LNCaP clone FGC (cell line): ENCODE measurements at regions not wholly inside any gene's neighbourhood (a gene's known extent, or its start where the extent isn't known, plus 50 kb on each side); places are given as distances from the start of the nearest gene placed in this dataset.

Experiments used
- DNase-seq: peaks from one replicate; pipeline ENCODE4 v3.0.0-alpha.2; 2011; ENCODE audit warnings: low read depth
- H3K4me3 ChIP-seq: 2 replicates; pipeline ENCODE4 v1.5.1; 2011; ENCODE audit warnings: mild to moderate bottlenecking, low read depth, low read length, control low read depth
- TF ChIP-seq, protein P1 (sequence below): IDR thresholded peaks from 2 replicates; pipeline ENCODE4 v1.5.1; 2012; ENCODE audit warnings: mild to moderate bottlenecking; ENCODE audit not compliant: control insufficient read depth, insufficient read depth; ENCODE audit errors: extremely low read depth

DNA sequence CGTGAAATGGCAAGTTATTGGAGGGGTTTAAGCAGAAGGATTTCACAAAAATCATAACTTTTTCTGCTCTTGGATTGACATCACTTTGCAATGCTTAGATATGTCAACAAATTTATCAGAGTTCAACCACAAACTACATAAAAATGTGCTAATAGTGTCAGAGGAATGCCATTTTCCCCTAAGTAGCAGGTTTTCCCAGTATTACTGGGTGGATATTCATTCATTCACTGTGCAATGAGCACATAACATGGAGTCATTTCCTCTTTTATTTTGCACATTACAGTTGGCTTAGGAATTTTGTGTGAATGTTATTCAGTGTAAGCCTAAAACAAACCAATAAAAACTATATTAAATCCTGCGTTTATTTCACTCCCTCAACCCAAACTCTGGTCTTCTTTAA lies 537.3 kb upstream of the MCTP2 start:
- DNase-seq = no peak
- TF ChIP-seq, protein P1, sequence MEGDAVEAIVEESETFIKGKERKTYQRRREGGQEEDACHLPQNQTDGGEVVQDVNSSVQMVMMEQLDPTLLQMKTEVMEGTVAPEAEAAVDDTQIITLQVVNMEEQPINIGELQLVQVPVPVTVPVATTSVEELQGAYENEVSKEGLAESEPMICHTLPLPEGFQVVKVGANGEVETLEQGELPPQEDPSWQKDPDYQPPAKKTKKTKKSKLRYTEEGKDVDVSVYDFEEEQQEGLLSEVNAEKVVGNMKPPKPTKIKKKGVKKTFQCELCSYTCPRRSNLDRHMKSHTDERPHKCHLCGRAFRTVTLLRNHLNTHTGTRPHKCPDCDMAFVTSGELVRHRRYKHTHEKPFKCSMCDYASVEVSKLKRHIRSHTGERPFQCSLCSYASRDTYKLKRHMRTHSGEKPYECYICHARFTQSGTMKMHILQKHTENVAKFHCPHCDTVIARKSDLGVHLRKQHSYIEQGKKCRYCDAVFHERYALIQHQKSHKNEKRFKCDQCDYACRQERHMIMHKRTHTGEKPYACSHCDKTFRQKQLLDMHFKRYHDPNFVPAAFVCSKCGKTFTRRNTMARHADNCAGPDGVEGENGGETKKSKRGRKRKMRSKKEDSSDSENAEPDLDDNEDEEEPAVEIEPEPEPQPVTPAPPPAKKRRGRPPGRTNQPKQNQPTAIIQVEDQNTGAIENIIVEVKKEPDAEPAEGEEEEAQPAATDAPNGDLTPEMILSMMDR = no peak
- H3K4me3 ChIP-seq = no peak overlapping the region

DNA sequence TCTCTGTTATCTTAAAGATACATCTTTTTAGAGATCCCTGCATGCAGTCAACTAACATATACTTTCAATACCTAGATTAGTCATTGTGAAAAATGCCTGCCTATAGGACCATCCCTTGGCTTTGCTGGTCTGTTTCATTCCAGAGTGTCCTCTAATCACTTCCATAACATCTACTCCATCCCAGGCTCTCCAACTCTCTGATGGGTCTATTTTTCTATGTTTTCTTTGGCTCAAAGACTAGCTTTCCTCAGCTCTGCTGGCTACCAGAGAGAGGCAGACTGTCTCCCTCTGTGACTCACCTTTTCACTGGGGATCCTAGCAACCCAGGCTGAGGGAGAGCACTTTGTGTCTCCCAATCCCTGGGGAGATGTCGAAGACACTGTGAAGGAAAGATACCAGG lies 547.7 kb upstream of the MCTP2 start:
- no peak for DNase-seq
- TF ChIP-seq, protein P1 = no peak
- no peak overlapping the region for H3K4me3 ChIP-seq

DNA sequence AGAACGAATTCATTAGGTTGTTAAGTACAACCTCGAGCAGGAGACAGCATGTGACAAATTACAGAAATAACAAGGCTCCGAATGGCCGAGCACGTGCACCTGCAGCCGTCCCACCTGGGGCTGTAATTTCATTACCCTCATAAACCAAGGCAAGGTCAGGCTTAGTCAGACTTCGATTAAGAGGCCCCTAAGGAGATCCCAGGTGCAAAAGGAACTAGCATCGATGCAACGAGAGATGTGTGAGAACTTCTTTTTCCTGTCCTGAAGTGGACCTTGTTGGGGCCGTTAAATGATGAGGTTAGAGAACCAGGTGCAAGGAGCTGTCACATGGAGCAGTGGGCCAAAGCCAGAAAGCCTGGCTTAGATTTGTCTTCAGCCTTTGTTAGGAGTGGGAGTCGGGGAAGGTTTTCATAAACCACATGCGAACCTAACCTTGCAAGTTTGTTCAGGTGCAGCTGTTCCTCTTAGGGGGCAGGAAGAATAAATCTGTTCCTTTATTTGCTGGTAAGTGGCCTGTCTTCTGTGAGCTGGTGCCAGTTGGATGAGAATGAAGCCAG lies 559.9 kb upstream of the MCTP2 start:
- no peak for DNase-seq
- no peak overlapping the region for H3K4me3 ChIP-seq
- TF ChIP-seq, protein P1 = no peak

DNA sequence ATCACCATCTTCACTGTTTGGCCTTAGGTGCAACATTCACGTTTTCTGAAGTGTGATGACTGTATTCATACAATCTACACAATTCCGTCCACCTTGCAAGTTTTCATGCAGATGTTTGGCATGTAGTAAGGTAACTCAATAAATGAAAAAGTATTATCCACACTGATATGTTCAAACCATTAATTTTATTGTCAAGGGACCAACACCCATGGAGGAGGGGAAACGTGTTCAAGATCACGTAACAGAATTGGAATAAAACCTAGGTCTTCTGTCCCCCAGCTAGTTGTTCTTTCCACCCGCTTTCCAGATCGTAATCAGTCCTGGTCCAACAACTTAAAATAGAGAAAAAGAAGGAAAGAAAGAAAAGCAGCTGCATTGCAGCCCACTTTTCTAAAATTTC lies 560.4 kb upstream of the MCTP2 start:
- no peak for DNase-seq
- TF ChIP-seq, protein P1 = no peak
- H3K4me3 ChIP-seq = no peak overlapping the region

DNA sequence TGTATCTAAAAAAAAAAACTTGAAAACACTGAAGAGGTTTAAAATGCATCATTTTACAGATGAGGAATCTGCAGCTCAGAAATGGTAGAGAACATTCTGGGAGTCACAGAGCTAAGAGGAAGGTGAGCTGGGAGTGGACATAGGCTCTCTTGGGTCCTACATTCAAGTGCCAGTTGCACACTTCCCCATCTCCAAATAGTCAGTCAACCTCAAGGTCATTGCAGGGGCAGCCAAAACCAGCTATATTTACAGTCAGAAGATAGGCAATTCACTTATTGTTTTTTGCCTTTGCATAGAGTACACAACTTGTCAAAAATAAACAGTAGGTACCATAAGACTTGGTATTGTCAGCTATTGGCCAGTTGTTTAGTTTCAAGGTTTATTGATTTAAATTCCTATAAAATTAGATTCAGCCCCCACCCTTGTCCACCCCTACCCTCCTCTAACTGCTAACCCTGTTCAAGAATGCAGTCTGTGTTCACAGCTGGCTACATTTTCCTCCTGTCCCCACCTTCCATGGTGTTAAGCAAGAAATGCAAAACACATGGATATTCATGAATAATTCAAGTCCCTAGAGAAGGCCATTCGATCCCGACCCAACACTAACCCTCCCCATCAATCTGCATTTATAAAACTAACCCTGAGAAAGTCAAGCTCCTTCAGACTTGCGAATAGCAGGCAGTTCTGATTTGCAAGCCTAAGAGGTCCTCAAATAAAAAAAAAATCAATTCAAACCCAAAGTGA lies 567.0 kb upstream of the MCTP2 start:
- TF ChIP-seq, protein P1 = no peak
- H3K4me3 ChIP-seq = no peak overlapping the region
- DNase-seq = no peak

GRCh38 chr15:93662162-93662885 lies 569.0 kb upstream of the MCTP2 start:
- no peak for DNase-seq
- no peak overlapping the region for H3K4me3 ChIP-seq
- TF ChIP-seq, protein P1 = no peak
